Tibial nerve (tissue), 4 donors: ENCODE measurements at regions not wholly inside any gene's neighbourhood (a gene's known extent, or its start where the extent isn't known, plus 50 kb on each side); places are given as distances from the start of the nearest gene placed in this dataset.

ENCODE experiments used
- DNase-seq, 2 donors: peaks; one replicate each; pipeline ENCODE4 v3.0.0-alpha.2; 2019; ENCODE audit warnings: low spot score in 2 of 2
- H3K27ac ChIP-seq, 4 donors: fragments of 200-600 bp; sonication (generic) in 3 of 4; one replicate each; pipeline ENCODE4 v1.5.1; 2017 to 2019; ENCODE audit warnings: mild to moderate bottlenecking in 1 of 4
- H3K27me3 ChIP-seq, 2 donors: fragments of 200-600 bp; sonication (generic) in 1 of 2; one replicate each; pipeline versions ENCODE4 v1.5.1 to v1.6.0; 2017 to 2019
- H3K36me3 ChIP-seq, 3 donors: fragments of 200-600 bp; sonication (generic); one replicate each; pipeline ENCODE4 v1.5.1; 2018 to 2019
- H3K4me1 ChIP-seq, 4 donors: fragments of 200-600 bp; sonication (generic) in 3 of 4; one replicate each; pipeline ENCODE4 v1.5.1; 2017 to 2019
- H3K4me3 ChIP-seq, 4 donors: fragments of 200-600 bp; sonication (generic) in 3 of 4; one replicate each; pipeline ENCODE4 v1.5.1; 2017 to 2019; ENCODE audit warnings: mild to moderate bottlenecking in 1 of 4, moderate library complexity in 1 of 4
- H3K9me3 ChIP-seq, 4 donors: fragments of 200-600 bp; sonication (generic) in 3 of 4; one replicate each; pipeline ENCODE4 v1.5.1; 2017 to 2019
- EP300 ChIP-seq, 2 donors: sonication (generic); formaldehyde crosslinking; IDR thresholded peaks; one replicate each; pipeline ENCODE4 v1.6.1; 2017; ENCODE audit warnings: antibody characterized with exemption in 2 of 2, mild to moderate bottlenecking in 1 of 2
- POLR2A ChIP-seq, 2 donors: fragments of 450-650 bp; IDR thresholded peaks; one replicate each; pipeline ENCODE4 v1.6.1; 2017; ENCODE audit warnings: antibody characterized with exemption in 2 of 2, mild to moderate bottlenecking in 2 of 2, moderate library complexity in 2 of 2
- WGBS, 2 donors: methylation state at CpG; one replicate each; pipeline ENCODE4 v1.1.5; 2018; 5-methylcytosine and 5-hydroxymethylcytosine counted together
- TF ChIP-seq, protein P1 (sequence below), 5 experiments: fragments of 200-600 bp in 3 of 5; fragments of 450-650 bp in 2 of 5; sonication (generic) in 3 of 5; IDR thresholded peaks; one replicate each; pipeline ENCODE4 v1.5.1; 2016 to 2019; ENCODE audit warnings: antibody characterized with exemption in 5 of 5, mild to moderate bottlenecking in 3 of 5, moderate library complexity in 2 of 5

DNA sequence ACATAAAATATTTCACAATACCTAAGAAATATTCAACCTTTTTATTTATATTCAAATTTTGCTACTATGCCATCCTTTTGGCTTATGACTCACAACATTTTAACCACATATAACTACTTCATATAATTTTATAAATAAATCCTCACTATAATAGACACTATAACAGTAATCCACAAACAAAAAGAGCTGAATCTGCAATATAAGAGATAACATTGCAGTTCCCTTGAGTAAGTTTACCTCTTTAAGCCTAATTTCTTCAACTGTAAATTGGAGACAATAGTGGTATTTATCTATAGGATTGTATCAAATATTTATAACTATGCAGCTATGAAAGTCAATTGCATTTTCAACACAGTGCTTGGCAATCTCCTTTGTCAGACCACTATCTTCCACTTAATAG, 1084.5 kb downstream of the NR2F1-AS1 start:
- H3K27me3 ChIP-seq: no peaks in the 10 kb centered on the region
- no peak for DNase-seq
- no peak overlapping the region for H3K4me3 ChIP-seq
- H3K9me3 ChIP-seq: no peaks in the 10 kb centered on the region
- H3K4me1 ChIP-seq: peaks cover 0 to 8% (median 0%) of the 10 kb centered on the region in 4 donors
- no peaks in the 10 kb centered on the region for H3K36me3 ChIP-seq
- H3K27ac ChIP-seq: no peak overlapping the region
- no peak for TF ChIP-seq POLR2A (IDR thresholded peaks at IDR 0.05)
- no peak for TF ChIP-seq EP300 (IDR thresholded peaks at IDR 0.05)
- TF ChIP-seq, protein P1, sequence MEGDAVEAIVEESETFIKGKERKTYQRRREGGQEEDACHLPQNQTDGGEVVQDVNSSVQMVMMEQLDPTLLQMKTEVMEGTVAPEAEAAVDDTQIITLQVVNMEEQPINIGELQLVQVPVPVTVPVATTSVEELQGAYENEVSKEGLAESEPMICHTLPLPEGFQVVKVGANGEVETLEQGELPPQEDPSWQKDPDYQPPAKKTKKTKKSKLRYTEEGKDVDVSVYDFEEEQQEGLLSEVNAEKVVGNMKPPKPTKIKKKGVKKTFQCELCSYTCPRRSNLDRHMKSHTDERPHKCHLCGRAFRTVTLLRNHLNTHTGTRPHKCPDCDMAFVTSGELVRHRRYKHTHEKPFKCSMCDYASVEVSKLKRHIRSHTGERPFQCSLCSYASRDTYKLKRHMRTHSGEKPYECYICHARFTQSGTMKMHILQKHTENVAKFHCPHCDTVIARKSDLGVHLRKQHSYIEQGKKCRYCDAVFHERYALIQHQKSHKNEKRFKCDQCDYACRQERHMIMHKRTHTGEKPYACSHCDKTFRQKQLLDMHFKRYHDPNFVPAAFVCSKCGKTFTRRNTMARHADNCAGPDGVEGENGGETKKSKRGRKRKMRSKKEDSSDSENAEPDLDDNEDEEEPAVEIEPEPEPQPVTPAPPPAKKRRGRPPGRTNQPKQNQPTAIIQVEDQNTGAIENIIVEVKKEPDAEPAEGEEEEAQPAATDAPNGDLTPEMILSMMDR (IDR thresholded peaks at IDR 0.05): no peak

GRCh38 chr5:92494508-92494907, 1086.5 kb downstream of the NR2F1-AS1 start:
- Histone ChIP-seq H3K27me3 (no peaks in the 10 kb centered on the region), H3K4me3 (no peak overlapping the region), H3K4me1 (peaks cover 0 to 8% (median 0%) of the 10 kb centered on the region in 4 donors), H3K36me3 (no peaks in the 10 kb centered on the region), H3K9me3 (no peaks in the 10 kb centered on the region), H3K27ac (no peak overlapping the region)
- no peak for DNase-seq
- 56 to 64% methylated on average over 5 of the region's 5 CpGs for WGBS, 2 donors
- no peak for TF ChIP-seq EP300 (IDR thresholded peaks at IDR 0.05)

DNA sequence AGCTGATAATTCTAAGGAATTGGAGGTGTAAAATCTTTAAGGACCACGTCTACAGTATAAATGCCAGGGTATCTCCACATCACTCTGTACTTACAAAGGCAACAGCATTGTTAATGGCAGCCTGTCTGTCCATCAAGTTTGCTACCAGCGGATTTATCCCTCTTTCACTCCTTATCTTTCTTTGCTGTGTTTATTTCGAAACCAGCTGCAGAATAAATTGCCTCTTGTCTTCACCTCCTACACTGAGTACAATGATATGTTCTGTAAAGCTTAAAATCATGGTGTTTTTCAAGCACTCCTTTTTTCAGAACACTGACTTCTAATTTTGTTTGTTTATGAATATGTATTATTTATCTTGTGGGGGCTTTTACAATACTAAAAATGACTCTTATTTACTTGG, 1088.1 kb downstream of the NR2F1-AS1 start:
- TF ChIP-seq, protein P1 (IDR thresholded peaks at IDR 0.05): no peak
- TF ChIP-seq EP300 (IDR thresholded peaks at IDR 0.05) (no peak), POLR2A (IDR thresholded peaks at IDR 0.05) (no peak)
- 39 to 57% methylated on average over 3 of the region's 3 CpGs for WGBS, 2 donors
- Histone ChIP-seq H3K9me3 (no peaks in the 10 kb centered on the region), H3K36me3 (no peaks in the 10 kb centered on the region), H3K27me3 (no peaks in the 10 kb centered on the region), H3K4me3 (no peak overlapping the region), H3K27ac (no peak overlapping the region), H3K4me1 (peaks cover 0 to 8% (median 0%) of the 10 kb centered on the region in 4 donors)
- DNase-seq: no peak

GRCh38 chr5:92484484-92484883, 1096.5 kb downstream of the NR2F1-AS1 start:
- H3K9me3 ChIP-seq: no peaks in the 10 kb centered on the region
- no peaks in the 10 kb centered on the region for H3K36me3 ChIP-seq
- no peaks in the 10 kb centered on the region for H3K4me1 ChIP-seq
- no peak overlapping the region for H3K27ac ChIP-seq
- H3K4me3 ChIP-seq: no peak overlapping the region
- TF ChIP-seq, protein P1 (IDR thresholded peaks at IDR 0.05): no peak
- TF ChIP-seq POLR2A (IDR thresholded peaks at IDR 0.05): no peak
- TF ChIP-seq EP300 (IDR thresholded peaks at IDR 0.05): no peak
- H3K27me3 ChIP-seq: no peaks in the 10 kb centered on the region
- no peak for DNase-seq

DNA sequence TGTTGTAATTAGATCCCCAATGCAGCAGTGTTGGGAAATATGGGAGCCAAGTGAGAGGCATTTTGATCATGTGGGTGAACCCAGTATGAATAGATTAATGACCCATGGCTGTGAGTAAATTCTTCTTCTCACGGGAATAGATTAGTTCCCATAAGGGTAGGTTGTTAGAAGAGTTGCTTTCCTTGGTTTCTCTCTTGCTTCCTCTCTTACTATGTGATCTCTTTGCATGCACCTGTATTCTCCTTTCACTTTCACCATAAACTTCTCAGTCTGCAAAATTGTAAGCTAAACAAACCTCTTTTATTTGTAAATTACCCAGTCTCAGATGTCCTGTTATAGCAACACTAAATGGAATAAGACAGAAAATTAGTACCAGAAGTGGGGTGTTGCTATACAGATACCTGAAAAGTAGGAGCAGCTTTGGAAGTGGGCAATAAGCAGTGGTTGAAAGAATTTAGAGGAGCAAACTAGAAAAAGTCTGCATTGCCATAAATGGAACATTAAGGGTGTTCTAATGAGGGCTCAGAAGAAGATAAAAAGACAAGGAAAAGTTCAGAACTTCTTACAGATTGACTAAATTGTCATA, 1090.0 kb upstream of the ARRDC3 start:
- Histone ChIP-seq H3K36me3 (peaks cover 0 to 6% (median 0%) of the 10 kb centered on the region in 3 donors), H3K27me3 (no peaks in the 10 kb centered on the region), H3K4me1 (no peaks in the 10 kb centered on the region), H3K9me3 (peaks cover 0 to 15% (median 0%) of the 10 kb centered on the region in 4 donors), H3K27ac (no peak overlapping the region), H3K4me3 (no peak overlapping the region)
- no peak for DNase-seq
- no peak for TF ChIP-seq POLR2A (IDR thresholded peaks at IDR 0.05)
- TF ChIP-seq EP300 (IDR thresholded peaks at IDR 0.05): no peak
- TF ChIP-seq, protein P1 (IDR thresholded peaks at IDR 0.05): no peak
- WGBS, 2 donors: 84 to 91% methylated on average over 1 of the region's 1 CpG

DNA sequence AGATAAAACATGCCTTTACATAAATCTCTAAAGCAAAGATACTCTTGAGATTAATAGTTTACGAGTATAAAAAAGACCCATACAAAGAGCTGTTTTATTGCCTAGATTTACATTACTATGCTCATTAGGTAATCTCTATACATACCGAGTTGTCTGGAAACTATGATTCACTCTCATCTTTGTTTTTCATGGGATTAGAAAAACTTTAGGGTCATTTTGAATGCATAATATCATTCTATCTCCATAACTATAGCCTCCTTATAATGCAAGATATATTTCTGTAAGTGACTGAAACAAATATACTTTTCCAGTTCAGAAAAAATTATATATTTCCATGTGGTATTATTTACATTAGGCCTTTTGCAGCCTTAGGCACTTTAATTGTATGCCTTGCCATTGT, 1088.7 kb upstream of the ARRDC3 start:
- no peak for DNase-seq
- Histone ChIP-seq H3K27me3 (no peaks in the 10 kb centered on the region), H3K27ac (no peak overlapping the region), H3K36me3 (peaks cover 0 to 6% (median 0%) of the 10 kb centered on the region in 3 donors), H3K4me1 (no peaks in the 10 kb centered on the region), H3K9me3 (peaks cover 0 to 15% (median 0%) of the 10 kb centered on the region in 4 donors), H3K4me3 (no peak overlapping the region)
- 52 to 53% methylated on average over 2 of the region's 2 CpGs for WGBS, 2 donors
- TF ChIP-seq, protein P1 (IDR thresholded peaks at IDR 0.05): no peak
